ENCODE measurements at regions not wholly inside any gene's neighbourhood (a gene's known extent, or its start where the extent isn't known, plus 50 kb on each side); places are given as distances from the start of the nearest gene placed in this dataset.

GRCh38 chr6:165805636-165806035, 142.6 kb upstream of the PDE10A start:
- 66% methylated on average over 10 of the region's 10 CpGs for WGBS
- Histone ChIP-seq H3K27me3 (replicated peaks; ENCODE audit: insufficient read depth) (no peaks in the 10 kb centered on the region), H3K4me1 (replicated peaks) (no peaks in the 10 kb centered on the region), H3K9me3 (no peaks in the 10 kb centered on the region), H3K36me3 (no peaks in the 10 kb centered on the region), H3K27ac (no peak overlapping the region), H3K4me3 (no peak overlapping the region)
- DNase-seq (ENCODE audit: low spot score): no peak
- intact Hi-C loops (cut with DNase I): no loop called here
- TF ChIP-seq, protein P1, sequence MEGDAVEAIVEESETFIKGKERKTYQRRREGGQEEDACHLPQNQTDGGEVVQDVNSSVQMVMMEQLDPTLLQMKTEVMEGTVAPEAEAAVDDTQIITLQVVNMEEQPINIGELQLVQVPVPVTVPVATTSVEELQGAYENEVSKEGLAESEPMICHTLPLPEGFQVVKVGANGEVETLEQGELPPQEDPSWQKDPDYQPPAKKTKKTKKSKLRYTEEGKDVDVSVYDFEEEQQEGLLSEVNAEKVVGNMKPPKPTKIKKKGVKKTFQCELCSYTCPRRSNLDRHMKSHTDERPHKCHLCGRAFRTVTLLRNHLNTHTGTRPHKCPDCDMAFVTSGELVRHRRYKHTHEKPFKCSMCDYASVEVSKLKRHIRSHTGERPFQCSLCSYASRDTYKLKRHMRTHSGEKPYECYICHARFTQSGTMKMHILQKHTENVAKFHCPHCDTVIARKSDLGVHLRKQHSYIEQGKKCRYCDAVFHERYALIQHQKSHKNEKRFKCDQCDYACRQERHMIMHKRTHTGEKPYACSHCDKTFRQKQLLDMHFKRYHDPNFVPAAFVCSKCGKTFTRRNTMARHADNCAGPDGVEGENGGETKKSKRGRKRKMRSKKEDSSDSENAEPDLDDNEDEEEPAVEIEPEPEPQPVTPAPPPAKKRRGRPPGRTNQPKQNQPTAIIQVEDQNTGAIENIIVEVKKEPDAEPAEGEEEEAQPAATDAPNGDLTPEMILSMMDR (IDR thresholded peaks at IDR 0.05): no peak
- TF ChIP-seq POLR2A (IDR thresholded peaks at IDR 0.05) (no peak), POLR2AphosphoS5 (IDR thresholded peaks at IDR 0.05) (no peak)

DNA sequence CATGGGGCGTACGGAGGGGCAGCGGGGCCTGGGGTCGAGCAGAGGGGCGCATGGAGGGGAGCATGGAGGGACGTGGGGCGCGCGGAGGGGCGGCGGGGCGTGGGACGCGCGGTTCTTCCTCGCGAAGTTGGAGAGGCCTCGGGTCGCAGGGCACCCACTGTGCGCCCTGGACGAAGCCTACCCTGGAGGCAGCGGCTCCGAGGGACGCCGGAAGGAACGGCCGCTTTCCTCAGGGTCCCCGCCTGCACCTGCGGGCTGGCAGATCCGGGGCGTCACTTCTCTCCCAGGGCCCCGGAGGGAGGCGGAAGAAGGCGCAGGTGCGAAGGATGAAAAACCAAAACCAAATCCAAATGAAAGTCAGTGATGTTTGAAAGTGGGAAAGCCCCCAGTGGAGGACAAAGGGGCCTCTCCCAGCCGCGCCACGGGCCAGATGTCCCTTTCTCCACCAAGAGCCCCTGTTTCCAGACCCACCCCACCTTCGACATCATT, 142.1 kb upstream of the PDE10A start:
- no peaks in the 10 kb centered on the region for H3K27me3 ChIP-seq (replicated peaks; ENCODE audit: insufficient read depth)
- no peak for TF ChIP-seq POLR2AphosphoS5 (IDR thresholded peaks at IDR 0.05)
- TF ChIP-seq, protein P1 (IDR thresholded peaks at IDR 0.05): no peak
- no peak for TF ChIP-seq POLR2A (IDR thresholded peaks at IDR 0.05)
- WGBS: 13% methylated on average over 39 of the region's 39 CpGs
- H3K4me1 ChIP-seq (replicated peaks): no peaks in the 10 kb centered on the region
- no peak for DNase-seq (ENCODE audit: low spot score)
- intact Hi-C loops (cut with DNase I): no loop called here
- H3K36me3 ChIP-seq: no peaks in the 10 kb centered on the region
- no peak overlapping the region for H3K27ac ChIP-seq
- no peaks in the 10 kb centered on the region for H3K9me3 ChIP-seq
- peak overlapping the region in 1 of 2 donors; percentile 16 for H3K4me3 ChIP-seq

DNA sequence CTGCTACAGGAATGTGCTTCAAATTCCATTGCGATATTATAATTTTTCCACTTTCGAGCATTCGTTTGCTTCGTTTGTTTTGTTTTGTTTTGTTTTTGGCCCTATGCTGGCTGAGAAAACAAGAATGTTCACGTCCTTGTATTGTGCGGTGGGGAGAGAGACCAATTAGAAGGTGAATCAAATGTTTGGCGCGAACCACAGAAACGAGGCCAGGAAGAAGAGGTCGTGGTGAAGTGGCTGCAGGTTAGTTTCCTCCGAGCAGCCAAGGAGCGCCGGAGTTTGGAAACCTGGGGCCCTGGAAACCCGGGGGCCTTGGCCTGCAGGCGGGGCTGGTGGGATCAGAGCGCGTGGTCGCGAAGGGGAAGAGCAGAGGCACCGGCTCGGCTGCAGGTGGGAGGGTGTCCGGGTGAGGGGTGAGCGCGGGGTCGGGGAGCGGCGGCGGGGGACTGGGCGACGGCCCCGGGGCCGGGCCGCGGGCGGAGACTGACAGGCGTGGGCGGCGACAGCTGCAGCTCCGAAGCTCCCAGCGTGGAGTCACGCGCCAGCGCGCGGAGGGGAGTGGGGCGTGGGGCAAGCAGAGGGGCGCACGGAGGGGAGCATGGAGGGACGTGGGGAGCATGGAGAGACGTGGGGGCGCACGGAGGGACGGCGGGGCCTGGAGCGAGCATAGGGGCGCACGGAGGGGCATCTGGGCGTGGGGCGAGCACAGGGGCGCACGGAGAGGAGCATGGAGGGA, 141.5 kb upstream of the PDE10A start:
- Histone ChIP-seq H3K27me3 (replicated peaks; ENCODE audit: insufficient read depth) (no peaks in the 10 kb centered on the region), H3K4me1 (replicated peaks) (no peaks in the 10 kb centered on the region), H3K36me3 (no peaks in the 10 kb centered on the region), H3K27ac (no peak overlapping the region), H3K9me3 (no peaks in the 10 kb centered on the region), H3K4me3 (peak overlapping the region in 1 of 2 donors; percentile 16)
- no peak for DNase-seq (ENCODE audit: low spot score)
- TF ChIP-seq, protein P1 (IDR thresholded peaks at IDR 0.05): no peak
- TF ChIP-seq POLR2AphosphoS5 (IDR thresholded peaks at IDR 0.05) (no peak), POLR2A (IDR thresholded peaks at IDR 0.05) (no peak)
- 6% methylated on average over 61 of the region's 61 CpGs for WGBS
- intact Hi-C loops (cut with DNase I): no loop called here

GRCh38 chr6:165800337-165800736, 137.3 kb upstream of the PDE10A start:
- Histone ChIP-seq H3K4me3 (no peak overlapping the region), H3K9me3 (no peaks in the 10 kb centered on the region), H3K27me3 (replicated peaks; ENCODE audit: insufficient read depth) (no peaks in the 10 kb centered on the region), H3K36me3 (no peaks in the 10 kb centered on the region), H3K4me1 (replicated peaks) (no peaks in the 10 kb centered on the region), H3K27ac (no peak overlapping the region)
- DNase-seq (ENCODE audit: low spot score): no peak
- intact Hi-C loops (cut with DNase I): no loop called here
- 70% methylated on average over 10 of the region's 10 CpGs for WGBS
- TF ChIP-seq POLR2A (IDR thresholded peaks at IDR 0.05) (no peak), POLR2AphosphoS5 (IDR thresholded peaks at IDR 0.05) (no peak)
- TF ChIP-seq, protein P1 (IDR thresholded peaks at IDR 0.05): no peak

All from prostate gland (tissue), 2 donors.